ENCODE measurements at regions not wholly inside any gene's neighbourhood (a gene's known extent, or its start where the extent isn't known, plus 50 kb on each side); places are given as distances from the start of the nearest gene placed in this dataset.

DNA sequence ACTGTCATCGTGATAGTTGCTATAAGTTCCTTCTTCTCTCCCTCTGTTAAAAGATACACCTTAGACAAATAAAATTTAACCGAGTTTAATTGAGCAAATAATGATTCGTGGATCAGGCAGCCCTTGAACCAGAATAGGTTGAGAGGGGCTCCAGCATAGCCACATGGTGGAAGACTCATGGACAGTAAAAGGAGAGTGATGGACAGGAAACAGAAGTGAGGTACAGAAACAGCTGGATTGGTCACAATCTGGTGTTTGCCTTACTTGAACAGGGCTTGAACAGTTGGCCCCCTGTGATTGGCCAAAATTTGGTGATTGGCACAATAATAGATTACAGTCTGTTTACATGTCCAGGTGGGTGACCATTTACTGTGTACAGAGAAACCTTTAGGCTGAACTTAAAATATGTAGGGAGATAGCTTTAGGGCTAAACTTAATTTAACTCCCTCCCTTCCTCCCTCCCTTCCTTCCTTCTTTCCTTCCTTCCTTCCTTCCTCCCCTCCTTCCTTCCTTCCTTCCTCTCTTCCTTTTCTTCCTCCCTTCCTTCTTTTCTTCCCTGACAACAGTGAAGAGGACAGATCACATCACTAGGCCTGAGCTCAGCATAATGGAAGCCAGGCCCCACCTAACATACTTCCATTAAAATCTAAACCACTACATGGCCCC, 531.8 kb upstream of the JARID2 start:
- Histone ChIP-seq H3K4me3 (no peak overlapping the region), H3K4me1 (peaks cover 0 to 4% (median 2%) of the 10 kb centered on the region in 4 donors), H3K36me3 (no peaks in the 10 kb centered on the region), H3K27ac (no peak overlapping the region), H3K27me3 (no peaks in the 10 kb centered on the region), H3K9me3 (no peaks in the 10 kb centered on the region)
- TF ChIP-seq, protein P1, sequence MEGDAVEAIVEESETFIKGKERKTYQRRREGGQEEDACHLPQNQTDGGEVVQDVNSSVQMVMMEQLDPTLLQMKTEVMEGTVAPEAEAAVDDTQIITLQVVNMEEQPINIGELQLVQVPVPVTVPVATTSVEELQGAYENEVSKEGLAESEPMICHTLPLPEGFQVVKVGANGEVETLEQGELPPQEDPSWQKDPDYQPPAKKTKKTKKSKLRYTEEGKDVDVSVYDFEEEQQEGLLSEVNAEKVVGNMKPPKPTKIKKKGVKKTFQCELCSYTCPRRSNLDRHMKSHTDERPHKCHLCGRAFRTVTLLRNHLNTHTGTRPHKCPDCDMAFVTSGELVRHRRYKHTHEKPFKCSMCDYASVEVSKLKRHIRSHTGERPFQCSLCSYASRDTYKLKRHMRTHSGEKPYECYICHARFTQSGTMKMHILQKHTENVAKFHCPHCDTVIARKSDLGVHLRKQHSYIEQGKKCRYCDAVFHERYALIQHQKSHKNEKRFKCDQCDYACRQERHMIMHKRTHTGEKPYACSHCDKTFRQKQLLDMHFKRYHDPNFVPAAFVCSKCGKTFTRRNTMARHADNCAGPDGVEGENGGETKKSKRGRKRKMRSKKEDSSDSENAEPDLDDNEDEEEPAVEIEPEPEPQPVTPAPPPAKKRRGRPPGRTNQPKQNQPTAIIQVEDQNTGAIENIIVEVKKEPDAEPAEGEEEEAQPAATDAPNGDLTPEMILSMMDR (IDR thresholded peaks at IDR 0.05) = no peak
- TF ChIP-seq EP300 (IDR thresholded peaks at IDR 0.05; ENCODE audit: low read depth) (no peak), POLR2AphosphoS5 (IDR thresholded peaks at IDR 0.05) (no peak), POLR2A (IDR thresholded peaks at IDR 0.05) (no peak)
- WGBS, 2 donors (ENCODE audit: low coverage in 1 of 2) = 80 to 88% methylated on average over 2 to 3 of the region's 3 CpGs
- in situ Hi-C loops (cut with MboI; ENCODE audit: low pct_ligation_motif_present in 1 of 4, low pct_unique_long_range_greater_than_20kb in 1 of 4, low sequenced_read_pairs in 3 of 4) (loop anchor here in 1 of 4 donors (10.0 kb wide), 1 partner anchor 499 kb away; no protein-coding TSS in a partner anchor), intact Hi-C loops (cut with DNase I; ENCODE audit: low total_unique reads) (no loop called here)
- DNase-seq = no peak

DNA sequence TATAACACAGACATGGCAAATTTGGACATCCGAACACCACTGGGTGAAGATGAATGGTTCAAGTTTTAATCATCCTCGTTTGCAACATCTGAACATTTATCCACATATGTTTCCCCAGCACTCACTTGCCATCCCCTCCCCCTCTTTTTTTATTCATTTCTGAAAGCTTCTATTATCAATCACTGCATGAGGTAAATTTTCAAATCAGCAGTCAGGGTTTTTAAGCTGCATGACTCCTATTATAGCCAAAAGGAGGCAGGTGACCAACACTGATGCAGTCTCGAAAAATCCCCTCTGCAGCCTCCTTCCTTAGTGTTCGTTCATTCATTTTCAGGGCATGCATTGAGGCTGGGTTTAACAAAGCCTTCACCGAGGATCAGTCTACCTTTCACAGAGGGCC, 530.8 kb upstream of the JARID2 start:
- Histone ChIP-seq H3K36me3 (no peaks in the 10 kb centered on the region), H3K9me3 (no peaks in the 10 kb centered on the region), H3K4me1 (peaks cover 0 to 6% (median 2%) of the 10 kb centered on the region in 4 donors), H3K27me3 (no peaks in the 10 kb centered on the region), H3K27ac (no peak overlapping the region), H3K4me3 (no peak overlapping the region)
- DNase-seq = no peak
- in situ Hi-C loops (cut with MboI; ENCODE audit: low pct_ligation_motif_present in 1 of 4, low pct_unique_long_range_greater_than_20kb in 1 of 4, low sequenced_read_pairs in 3 of 4) = loop anchor here in 1 of 4 donors (10.0 kb wide), 1 partner anchor 500 kb away; no protein-coding TSS in a partner anchor
- 78 to 91% methylated on average over 2 to 5 of the region's 5 CpGs for WGBS, 2 donors (ENCODE audit: low coverage in 1 of 2)
- TF ChIP-seq, protein P1 (IDR thresholded peaks at IDR 0.05) = no peak
- no peak for TF ChIP-seq POLR2A (IDR thresholded peaks at IDR 0.05)
- intact Hi-C loops (cut with DNase I; ENCODE audit: low total_unique reads) = no loop called here

DNA sequence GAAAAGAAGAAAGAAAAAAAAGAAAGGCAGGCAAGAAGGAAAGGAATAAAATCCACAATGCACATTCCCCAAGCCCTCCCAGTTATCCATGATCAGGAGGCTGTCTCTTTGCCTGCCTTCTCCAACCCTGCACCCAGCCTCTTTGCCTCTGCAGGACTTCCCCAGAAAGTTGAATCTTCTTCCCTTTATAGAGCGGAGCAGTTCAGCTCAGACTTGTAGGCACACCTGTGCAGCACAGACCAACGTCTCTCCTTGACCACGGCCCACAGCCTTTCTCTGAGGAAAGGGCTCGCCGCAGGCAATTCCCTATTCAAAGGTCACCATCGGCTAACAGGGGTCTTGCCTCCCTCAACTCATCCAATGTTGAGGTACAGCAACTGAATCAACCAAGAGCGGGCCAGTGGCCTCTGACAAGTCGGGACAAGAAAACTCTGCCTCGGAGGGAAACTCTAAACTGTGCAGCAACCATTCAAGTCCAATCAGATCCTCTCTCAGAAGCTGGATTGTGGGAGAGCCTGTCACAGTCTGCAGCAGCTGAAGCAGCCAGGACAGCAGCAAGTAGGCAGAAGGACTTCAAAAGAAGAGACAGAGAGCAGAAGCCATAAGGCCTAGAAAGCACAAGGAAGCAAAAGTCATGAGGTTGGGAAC, 529.2 kb upstream of the JARID2 start:
- Histone ChIP-seq H3K4me1 (peaks cover 5 to 20% (median 9%) of the 10 kb centered on the region in 4 donors), H3K9me3 (no peaks in the 10 kb centered on the region), H3K27me3 (no peaks in the 10 kb centered on the region), H3K36me3 (no peaks in the 10 kb centered on the region), H3K27ac (no peak overlapping the region), H3K4me3 (no peak overlapping the region)
- TF ChIP-seq, protein P1 (IDR thresholded peaks at IDR 0.05) = no peak
- TF ChIP-seq POLR2AphosphoS5 (IDR thresholded peaks at IDR 0.05) = no peak
- no peak for TF ChIP-seq EP300 (IDR thresholded peaks at IDR 0.05; ENCODE audit: low read depth)
- no peak for TF ChIP-seq POLR2A (IDR thresholded peaks at IDR 0.05)
- no peak for DNase-seq
- WGBS, 2 donors (ENCODE audit: low coverage in 1 of 2) = 88% methylated on average over 9 of the region's 9 CpGs; no CpG with 5 or more reads in 1 of the 2 donors
- in situ Hi-C loops (cut with MboI; ENCODE audit: low pct_ligation_motif_present in 1 of 4, low pct_unique_long_range_greater_than_20kb in 1 of 4, low sequenced_read_pairs in 3 of 4) (loop anchor here in 1 of 4 donors (10.0 kb wide), 1 partner anchor 502 kb away; no protein-coding TSS in a partner anchor), intact Hi-C loops (cut with DNase I; ENCODE audit: low total_unique reads) (no loop called here)

DNA sequence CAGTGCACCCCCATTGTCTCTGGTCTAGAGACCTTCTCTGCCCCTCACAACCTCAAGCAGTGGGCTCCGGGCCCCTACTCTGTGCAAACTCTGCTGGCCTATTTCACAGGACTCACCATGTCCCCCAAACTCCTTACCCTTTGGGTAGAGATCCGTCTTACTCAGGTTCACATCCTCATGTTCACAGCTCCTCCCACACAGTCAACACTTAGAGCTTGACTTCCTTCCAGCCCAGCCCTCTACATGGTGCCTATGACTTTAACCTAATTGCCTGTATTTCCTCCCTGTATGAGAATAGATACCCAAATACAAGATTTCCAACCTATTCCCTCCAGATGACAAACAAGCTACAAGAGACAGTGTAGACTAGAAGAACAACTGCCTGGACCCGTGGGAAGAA, 528.6 kb upstream of the JARID2 start:
- Histone ChIP-seq H3K9me3 (no peaks in the 10 kb centered on the region), H3K4me1 (peaks cover 5 to 20% (median 9%) of the 10 kb centered on the region in 4 donors), H3K36me3 (no peaks in the 10 kb centered on the region), H3K4me3 (no peak overlapping the region), H3K27me3 (no peaks in the 10 kb centered on the region), H3K27ac (no peak overlapping the region)
- in situ Hi-C loops (cut with MboI; ENCODE audit: low pct_ligation_motif_present in 1 of 4, low pct_unique_long_range_greater_than_20kb in 1 of 4, low sequenced_read_pairs in 3 of 4) (loop anchor here in 1 of 4 donors (10.0 kb wide), 1 partner anchor 503 kb away; no protein-coding TSS in a partner anchor), intact Hi-C loops (cut with DNase I; ENCODE audit: low total_unique reads) (no loop called here)
- TF ChIP-seq, protein P1 (IDR thresholded peaks at IDR 0.05) = no peak
- TF ChIP-seq EP300 (IDR thresholded peaks at IDR 0.05; ENCODE audit: low read depth) = no peak
- no peak for TF ChIP-seq POLR2AphosphoS5 (IDR thresholded peaks at IDR 0.05)
- TF ChIP-seq POLR2A (IDR thresholded peaks at IDR 0.05) = no peak
- 81 to 83% methylated on average over 1 to 3 of the region's 3 CpGs for WGBS, 2 donors (ENCODE audit: low coverage in 1 of 2)
- no peak for DNase-seq
